GM21360 (cell line): ENCODE measurements at regions not wholly inside any gene's neighbourhood (a gene's known extent, or its start where the extent isn't known, plus 50 kb on each side); places are given as distances from the start of the nearest gene placed in this dataset.
"Not testable (repeated sequence)": the region's sequence is repeated elsewhere in the genome, so short reads cannot be mapped to it uniquely, and the experiment has no call there.

ENCODE experiments used
- ATAC-seq: cut with Tn5 transposase; IDR thresholded peaks from one replicate; pipeline ENCODE4 v1.9.1; 2021; ENCODE audit warnings: mild to moderate bottlenecking, moderate library complexity; ENCODE audit not compliant: unreplicated experiment

DNA sequence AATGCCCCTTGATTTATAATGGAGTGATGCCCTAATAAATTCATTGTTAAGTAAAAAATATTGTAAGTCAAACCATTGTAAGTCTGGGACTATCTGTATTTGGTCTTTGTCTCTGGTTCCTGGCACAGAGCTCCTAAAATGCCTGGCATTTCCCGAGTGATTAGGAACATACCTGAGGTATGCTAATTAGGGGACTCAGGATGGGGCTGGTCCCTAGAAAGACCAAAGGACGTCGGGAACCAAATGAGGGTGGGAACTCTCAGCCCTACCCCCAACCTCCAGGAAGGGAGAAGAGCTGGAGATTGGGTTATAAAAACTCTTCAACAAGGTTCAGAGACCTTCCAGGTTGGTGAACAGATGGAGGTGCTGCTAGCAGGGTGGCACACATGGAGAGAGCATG lies 82.6 kb upstream of the ARG1 start:
- no peak for ATAC-seq

DNA sequence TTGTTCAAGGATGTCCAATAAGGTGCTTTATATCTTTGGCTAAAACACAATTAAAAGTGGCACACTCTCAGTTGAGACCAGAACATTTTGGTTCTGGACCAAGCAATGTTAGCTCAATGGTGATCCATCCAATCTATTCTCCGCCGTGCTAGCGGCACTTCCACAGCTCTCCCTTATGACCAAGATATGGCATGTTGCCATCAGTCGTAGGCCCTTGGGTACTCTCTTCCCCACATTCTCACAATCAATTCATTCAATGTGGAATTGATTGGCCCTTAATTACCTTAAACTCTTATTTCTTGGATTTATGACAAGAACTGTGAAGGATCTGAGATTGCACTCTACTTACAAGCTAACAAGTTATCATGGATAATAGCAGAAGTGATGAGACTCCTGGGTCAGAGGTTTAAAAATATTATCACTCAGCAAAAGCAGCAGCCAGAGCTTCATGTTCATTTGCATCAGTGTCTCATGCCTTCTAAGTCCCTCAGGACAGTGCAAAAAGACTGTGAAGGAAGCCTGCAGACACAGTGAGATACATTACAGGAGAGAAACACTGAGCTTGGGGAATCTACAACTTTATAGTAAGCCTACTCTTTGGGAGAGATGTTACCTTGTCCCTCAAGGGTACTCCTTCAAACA lies 80.0 kb upstream of the ARG1 start:
- ATAC-seq: no peak

DNA sequence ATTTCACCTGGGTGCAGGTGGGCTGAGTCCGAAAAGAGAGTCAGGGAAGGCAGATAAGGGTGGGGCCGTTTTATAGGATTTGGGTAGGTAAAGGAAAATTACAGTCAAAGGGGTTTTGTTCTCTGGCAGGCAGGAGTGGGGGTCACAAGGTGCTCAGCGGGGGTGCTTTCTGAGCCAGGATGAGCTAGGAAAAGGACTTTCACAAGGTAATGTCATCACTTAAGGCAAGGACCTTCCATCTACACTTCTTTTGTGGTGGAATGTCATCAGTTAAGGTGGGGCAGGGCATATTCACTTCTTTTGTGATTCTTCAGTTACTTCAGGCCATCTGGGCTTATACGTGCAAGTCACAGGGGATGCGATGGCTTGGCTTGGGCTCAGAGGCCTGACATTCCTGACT lies 68.6 kb upstream of the ARG1 start:
- not testable (repeated sequence) for ATAC-seq

DNA sequence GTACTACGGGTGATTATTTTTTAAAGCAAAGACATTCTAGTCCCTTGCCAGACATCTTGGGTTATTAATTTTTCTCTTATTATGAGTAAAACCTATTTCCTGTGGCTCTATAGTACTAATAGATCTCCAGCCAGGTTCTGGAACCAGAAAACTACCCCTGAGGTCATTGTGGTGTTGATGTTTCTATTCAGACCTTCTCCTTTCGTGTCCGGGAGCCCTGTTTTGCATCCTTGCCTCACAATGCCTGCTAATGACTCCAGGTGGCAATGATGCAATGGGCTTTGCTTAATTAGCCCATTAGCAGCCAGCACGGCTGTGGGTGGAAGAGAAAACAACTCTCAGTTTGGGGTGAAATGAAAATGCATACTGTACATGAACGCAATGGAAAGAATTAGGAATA lies 62.9 kb upstream of the ARG1 start:
- ATAC-seq: no peak

- no peak for ATAC-seq
These were observed 62.4 kb upstream of the ARG1 start for GRCh38 chr6:131510591-131510990.

- ATAC-seq: peak; percentile 95
These were observed 53.2 kb upstream of the ARG1 start for GRCh38 chr6:131519670-131520436.
